SHP77 treated with DMSO at 0.1 percent for 48 hours (cell line): ENCODE measurements at regions not wholly inside any gene's neighbourhood (a gene's known extent, or its start where the extent isn't known, plus 50 kb on each side); places are given as distances from the start of the nearest gene placed in this dataset.

Experiments
- DNase-seq: peaks from one replicate; lab custom pipeline; 2025; lab: John Stamatoyannopoulos, UW

GRCh38 chr5:68452286-68452685 is 236.7 kb downstream of the PIK3R1 start:
- DNase-seq = no peak

- DNase-seq = no peak
These were observed 238.6 kb downstream of the PIK3R1 start for GRCh38 chr5:68454172-68454571.

GRCh38 chr5:68454766-68455165 is 239.2 kb downstream of the PIK3R1 start:
- no peak for DNase-seq

- DNase-seq = no peak
These were observed 239.7 kb downstream of the PIK3R1 start for GRCh38 chr5:68455216-68455615.

GRCh38 chr5:68456756-68457217 is 241.2 kb downstream of the PIK3R1 start:
- DNase-seq = no peak

GRCh38 chr5:68457285-68457684 is 241.7 kb downstream of the PIK3R1 start:
- DNase-seq = no peak

- no peak for DNase-seq
These were observed 243.0 kb downstream of the PIK3R1 start for GRCh38 chr5:68458416-68459021.

- DNase-seq = peak; percentile 55
These were observed 243.7 kb downstream of the PIK3R1 start for GRCh38 chr5:68459093-68459809.

- no peak for DNase-seq
These were observed 244.2 kb downstream of the PIK3R1 start for GRCh38 chr5:68459810-68460139.

- DNase-seq = peak; percentile 11
These were observed 244.7 kb downstream of the PIK3R1 start for GRCh38 chr5:68460147-68460798.

- no peak for DNase-seq
These were observed 248.1 kb downstream of the PIK3R1 start for GRCh38 chr5:68463606-68464005.

- no peak for DNase-seq
These were observed 248.9 kb downstream of the PIK3R1 start for GRCh38 chr5:68464424-68464823.

- no peak for DNase-seq
These were observed 249.6 kb downstream of the PIK3R1 start for GRCh38 chr5:68465133-68465532.

- DNase-seq = no peak
These were observed 250.5 kb downstream of the PIK3R1 start for GRCh38 chr5:68465934-68466551.

GRCh38 chr5:68467208-68467607 is 251.7 kb downstream of the PIK3R1 start:
- no peak for DNase-seq

- no peak for DNase-seq
These were observed 252.2 kb downstream of the PIK3R1 start for GRCh38 chr5:68467794-68468193.

GRCh38 chr5:68468322-68468721 is 252.8 kb downstream of the PIK3R1 start:
- no peak for DNase-seq

GRCh38 chr5:68475476-68475983 is 260.0 kb downstream of the PIK3R1 start:
- DNase-seq = no peak

- DNase-seq = no peak
These were observed 261.3 kb downstream of the PIK3R1 start for GRCh38 chr5:68476854-68477253.

- no peak for DNase-seq
These were observed 262.9 kb downstream of the PIK3R1 start for GRCh38 chr5:68478301-68479095.

GRCh38 chr5:68479524-68479923 is 264.0 kb downstream of the PIK3R1 start:
- no peak for DNase-seq
